SK-N-SH (cell line): ENCODE measurements at regions not wholly inside any gene's neighbourhood (a gene's known extent, or its start where the extent isn't known, plus 50 kb on each side); places are given as distances from the start of the nearest gene placed in this dataset.

Experiments
- CTCF ChIP-seq: fragments of 200-600 bp; sonication (generic); IDR thresholded peaks from 2 replicates; pipeline ENCODE4 v1.6.1; 2017; ENCODE audit warnings: antibody characterized with exemption, mild to moderate bottlenecking, moderate library complexity
- JUND ChIP-seq: IDR thresholded peaks from 2 replicates; pipeline ENCODE4 v1.4.0; 2012
- MXI1 ChIP-seq: IDR thresholded peaks from 2 replicates; pipeline ENCODE4 v1.6.1; 2012; ENCODE audit warnings: mild to moderate bottlenecking, low read depth, low read length, improper control_type of control experiment
- PBX3 ChIP-seq: IDR thresholded peaks from 2 replicates; pipeline ENCODE4; 2012
- ZBTB33 ChIP-seq: IDR thresholded peaks from 2 replicates; pipeline ENCODE4 v1.4.0; 2012; ENCODE audit warnings: low read depth, borderline replicate concordance
- TF ChIP-seq, protein P1 (sequence below): IDR thresholded peaks from 2 replicates; pipeline ENCODE4 v1.4.0; 2012; ENCODE audit warnings: low read depth, borderline replicate concordance

DNA sequence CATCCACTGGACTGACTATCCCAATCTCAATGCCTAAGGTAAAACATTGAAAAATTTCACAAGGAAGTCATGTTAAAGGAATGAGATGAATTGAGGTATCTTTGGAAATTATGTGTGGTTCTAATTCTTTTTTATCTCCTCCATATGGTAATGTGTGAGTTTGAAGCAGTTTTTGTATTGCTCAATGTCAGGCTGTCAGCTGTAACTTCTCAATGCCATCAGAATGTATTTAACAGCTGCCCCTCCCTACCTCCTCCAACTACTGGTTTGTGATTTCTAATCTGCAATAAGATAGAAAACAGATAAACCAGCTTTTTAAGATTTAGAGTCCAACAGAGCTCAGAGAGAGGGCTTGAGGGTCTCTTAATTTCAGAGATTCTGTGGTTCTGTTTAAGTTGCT lies 1005.8 kb upstream of the ADGRB3 start:
- no peak for TF ChIP-seq ZBTB33
- TF ChIP-seq JUND, result no peak
- no peak for TF ChIP-seq CTCF
- TF ChIP-seq PBX3, result no peak
- TF ChIP-seq, protein P1, sequence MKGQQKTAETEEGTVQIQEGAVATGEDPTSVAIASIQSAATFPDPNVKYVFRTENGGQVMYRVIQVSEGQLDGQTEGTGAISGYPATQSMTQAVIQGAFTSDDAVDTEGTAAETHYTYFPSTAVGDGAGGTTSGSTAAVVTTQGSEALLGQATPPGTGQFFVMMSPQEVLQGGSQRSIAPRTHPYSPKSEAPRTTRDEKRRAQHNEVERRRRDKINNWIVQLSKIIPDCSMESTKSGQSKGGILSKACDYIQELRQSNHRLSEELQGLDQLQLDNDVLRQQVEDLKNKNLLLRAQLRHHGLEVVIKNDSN, result no peak
- TF ChIP-seq MXI1, result no peak; the same call in 1 of the 2 replicates
